ENCODE measurements at regions not wholly inside any gene's neighbourhood (a gene's known extent, or its start where the extent isn't known, plus 50 kb on each side); places are given as distances from the start of the nearest gene placed in this dataset.

- intact Hi-C loops (cut with DNase I; ENCODE audit: low total_unique reads) = no loop called here
- WGBS, 2 donors = 20% methylated on average over 4 of the region's 4 CpGs; no CpG with 5 or more reads in 1 of the 2 donors
- TF ChIP-seq CTCF (IDR thresholded peaks at IDR 0.05) = no peak
- no peak for TF ChIP-seq POLR2A (IDR thresholded peaks at IDR 0.05)
- no peak for DNase-seq (ENCODE audit: low spot score in 2 of 2)
- H3K4me3 ChIP-seq (ENCODE audit: low read depth, poor library complexity, severe bottlenecking) = no peak overlapping the region
Measured at GRCh38 chrY:12526362-12527063, 174.5 kb upstream of the USP9Y start.

- DNase-seq (ENCODE audit: low spot score in 2 of 2) = no peak
- no peak for TF ChIP-seq CTCF (IDR thresholded peaks at IDR 0.05)
- no peak for TF ChIP-seq POLR2A (IDR thresholded peaks at IDR 0.05)
- 0% methylated on average over 1 of the region's 46 CpGs; no CpG with 5 or more reads in 1 of the 2 donors for WGBS, 2 donors
- intact Hi-C loops (cut with DNase I; ENCODE audit: low total_unique reads) = no loop called here
- H3K4me3 ChIP-seq (ENCODE audit: low read depth, poor library complexity, severe bottlenecking) = no peak overlapping the region
Measured at GRCh38 chrY:12537226-12537854, 163.7 kb upstream of the USP9Y start.

GRCh38 chrY:12546746-12547420, 154.1 kb upstream of the USP9Y start:
- intact Hi-C loops (cut with DNase I; ENCODE audit: low total_unique reads) = no loop called here
- WGBS, 2 donors = 55% methylated on average over 8 of the region's 9 CpGs; no CpG with 5 or more reads in 1 of the 2 donors
- no peak for DNase-seq (ENCODE audit: low spot score in 2 of 2)
- TF ChIP-seq CTCF (IDR thresholded peaks at IDR 0.05) (no peak), POLR2A (IDR thresholded peaks at IDR 0.05) (no peak)
- H3K4me3 ChIP-seq (ENCODE audit: low read depth, poor library complexity, severe bottlenecking) = no peak overlapping the region

- DNase-seq (ENCODE audit: low spot score in 2 of 2) = no peak
- intact Hi-C loops (cut with DNase I; ENCODE audit: low total_unique reads) = no loop called here
- WGBS, 2 donors = 58% methylated on average over 4 of the region's 4 CpGs; no CpG with 5 or more reads in 1 of the 2 donors
- no peak overlapping the region for H3K4me3 ChIP-seq (ENCODE audit: low read depth, poor library complexity, severe bottlenecking)
- TF ChIP-seq CTCF (IDR thresholded peaks at IDR 0.05) = no peak
- TF ChIP-seq POLR2A (IDR thresholded peaks at IDR 0.05) = no peak
Measured at GRCh38 chrY:12552471-12553283, 148.4 kb upstream of the USP9Y start.

- intact Hi-C loops (cut with DNase I; ENCODE audit: low total_unique reads) = no loop called here
- 70% methylated on average over 1 of the region's 1 CpG; no CpG with 5 or more reads in 1 of the 2 donors for WGBS, 2 donors
- no peak for DNase-seq (ENCODE audit: low spot score in 2 of 2)
- H3K4me3 ChIP-seq (ENCODE audit: low read depth, poor library complexity, severe bottlenecking) = no peak overlapping the region
- no peak for TF ChIP-seq POLR2A (IDR thresholded peaks at IDR 0.05)
Measured at GRCh38 chrY:12553909-12554308, 147.1 kb upstream of the USP9Y start.
